Endodermal cell (in vitro differentiated cells): ENCODE measurements at regions not wholly inside any gene's neighbourhood (a gene's known extent, or its start where the extent isn't known, plus 50 kb on each side); places are given as distances from the start of the nearest gene placed in this dataset.

Experiments
- DNase-seq: peaks from one replicate; pipeline ENCODE4 v3.0.0-alpha.2; 2017
- H3K27ac ChIP-seq: 2 replicates; pipeline ENCODE4 v1.5.1; 2013; ENCODE audit warnings: mild to moderate bottlenecking, low read depth, low read length, moderate library complexity
- H3K27me3 ChIP-seq: 2 replicates; pipeline ENCODE4 v1.6.1; 2013; ENCODE audit warnings: mild to moderate bottlenecking, low read length, moderate library complexity; ENCODE audit not compliant: insufficient read depth, control insufficient read depth, poor library complexity, severe bottlenecking
- H3K36me3 ChIP-seq: 2 replicates; pipeline ENCODE4 v1.7.0; 2013; ENCODE audit warnings: mild to moderate bottlenecking, low read length, moderate library complexity; ENCODE audit not compliant: control insufficient read depth, insufficient read depth
- H3K4me1 ChIP-seq: one replicate; pipeline ENCODE4 v1.7.0; 2013; ENCODE audit warnings: low read length; ENCODE audit not compliant: control insufficient read depth, insufficient read depth
- H3K4me3 ChIP-seq: 2 replicates; pipeline ENCODE4 v1.5.1; 2013; ENCODE audit warnings: mild to moderate bottlenecking, low read length, moderate library complexity
- H3K9ac ChIP-seq: 2 replicates; pipeline ENCODE4 v1.6.1; 2013; ENCODE audit warnings: mild to moderate bottlenecking, low read length, moderate library complexity; ENCODE audit not compliant: poor library complexity, severe bottlenecking; ENCODE audit errors: extremely low read depth
- H3K9me3 ChIP-seq: 2 replicates; pipeline ENCODE4 v1.6.1; 2013; ENCODE audit warnings: mild to moderate bottlenecking, low read length, moderate library complexity; ENCODE audit not compliant: control insufficient read depth
- H3K27ac Mint-ChIP-seq: 2 replicates; pipeline ENCODE4 v1.8.0; 2020; ENCODE audit warnings: mixed read lengths
- H3K27me3 Mint-ChIP-seq: 2 replicates; pipeline ENCODE4 v1.8.0; 2021; ENCODE audit warnings: mild to moderate bottlenecking, mixed read lengths; ENCODE audit not compliant: insufficient read depth
- H3K36me3 Mint-ChIP-seq: 2 replicates; pipeline ENCODE4 v1.8.0; 2020; ENCODE audit warnings: low read depth, mixed read lengths
- H3K4me1 Mint-ChIP-seq: 2 replicates; pipeline ENCODE4 v1.8.0; 2020; ENCODE audit warnings: mixed read lengths
- H3K4me3 Mint-ChIP-seq: 2 replicates; pipeline ENCODE4 v1.8.0; 2020; ENCODE audit warnings: mild to moderate bottlenecking, moderate library complexity, mixed read lengths
- H3K9me3 Mint-ChIP-seq: 2 replicates; pipeline ENCODE4 v1.8.0; 2020; ENCODE audit warnings: mild to moderate bottlenecking, mixed read lengths
- WGBS, 2 experiments: methylation state at CpG; one replicate each; pipeline versions ENCODE4 v1.1.5 to v1.1.7; 2013; ENCODE audit warnings: missing lambda C conversion rate in 2 of 2, mixed read lengths in 1 of 2; ENCODE audit not compliant: insufficient coverage in 1 of 2, insufficient read length in 1 of 2; 5-methylcytosine and 5-hydroxymethylcytosine counted together
- TF ChIP-seq, protein P1 (sequence below): fragments of 200-600 bp; sonication (generic); conservative IDR thresholded peaks from 2 replicates; pipeline ENCODE4 v1.5.0; 2021; ENCODE audit warnings: antibody characterized with exemption, mild to moderate bottlenecking

DNA sequence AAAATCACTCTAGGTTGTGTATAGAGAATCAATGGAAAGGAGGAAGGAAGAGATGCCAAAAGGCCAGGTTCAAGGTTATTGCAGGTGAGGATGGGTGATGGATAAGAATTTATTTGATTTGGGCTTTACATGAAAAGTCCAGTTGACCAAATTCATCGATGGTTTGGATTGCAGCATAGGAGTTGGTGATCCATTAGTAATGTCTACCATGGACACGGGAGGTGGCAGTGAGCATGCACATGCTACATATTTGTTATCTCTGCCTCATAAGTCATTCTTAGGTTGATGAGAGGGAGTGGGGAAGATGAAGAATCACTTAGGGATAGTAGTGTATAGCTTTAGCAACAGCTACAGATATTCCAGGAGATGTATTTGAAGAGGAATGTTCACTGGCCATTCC is 211.4 kb downstream of the PHETA1 start:
- DNase-seq, result no peak
- Mint-ChIP-seq H3K36me3 (no peaks in the 10 kb centered on the region), H3K4me1 (peaks cover 20% of the 10 kb centered on the region), H3K9me3 (no peaks in the 10 kb centered on the region), H3K27ac (no peak overlapping the region), H3K27me3 (no peaks in the 10 kb centered on the region), H3K4me3 (no peak overlapping the region)
- TF ChIP-seq, protein P1, sequence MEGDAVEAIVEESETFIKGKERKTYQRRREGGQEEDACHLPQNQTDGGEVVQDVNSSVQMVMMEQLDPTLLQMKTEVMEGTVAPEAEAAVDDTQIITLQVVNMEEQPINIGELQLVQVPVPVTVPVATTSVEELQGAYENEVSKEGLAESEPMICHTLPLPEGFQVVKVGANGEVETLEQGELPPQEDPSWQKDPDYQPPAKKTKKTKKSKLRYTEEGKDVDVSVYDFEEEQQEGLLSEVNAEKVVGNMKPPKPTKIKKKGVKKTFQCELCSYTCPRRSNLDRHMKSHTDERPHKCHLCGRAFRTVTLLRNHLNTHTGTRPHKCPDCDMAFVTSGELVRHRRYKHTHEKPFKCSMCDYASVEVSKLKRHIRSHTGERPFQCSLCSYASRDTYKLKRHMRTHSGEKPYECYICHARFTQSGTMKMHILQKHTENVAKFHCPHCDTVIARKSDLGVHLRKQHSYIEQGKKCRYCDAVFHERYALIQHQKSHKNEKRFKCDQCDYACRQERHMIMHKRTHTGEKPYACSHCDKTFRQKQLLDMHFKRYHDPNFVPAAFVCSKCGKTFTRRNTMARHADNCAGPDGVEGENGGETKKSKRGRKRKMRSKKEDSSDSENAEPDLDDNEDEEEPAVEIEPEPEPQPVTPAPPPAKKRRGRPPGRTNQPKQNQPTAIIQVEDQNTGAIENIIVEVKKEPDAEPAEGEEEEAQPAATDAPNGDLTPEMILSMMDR, result no peak
- WGBS, 2 experiments, result 94 to 96% methylated on average over 2 of the region's 2 CpGs
- H3K27ac ChIP-seq, result no peak overlapping the region
- no peaks in the 10 kb centered on the region for H3K36me3 ChIP-seq
- no peaks in the 10 kb centered on the region for H3K9me3 ChIP-seq
- no peaks in the 10 kb centered on the region for H3K4me1 ChIP-seq
- H3K4me3 ChIP-seq, result no peak overlapping the region
- no peak overlapping the region for H3K9ac ChIP-seq
- no peaks in the 10 kb centered on the region for H3K27me3 ChIP-seq

DNA sequence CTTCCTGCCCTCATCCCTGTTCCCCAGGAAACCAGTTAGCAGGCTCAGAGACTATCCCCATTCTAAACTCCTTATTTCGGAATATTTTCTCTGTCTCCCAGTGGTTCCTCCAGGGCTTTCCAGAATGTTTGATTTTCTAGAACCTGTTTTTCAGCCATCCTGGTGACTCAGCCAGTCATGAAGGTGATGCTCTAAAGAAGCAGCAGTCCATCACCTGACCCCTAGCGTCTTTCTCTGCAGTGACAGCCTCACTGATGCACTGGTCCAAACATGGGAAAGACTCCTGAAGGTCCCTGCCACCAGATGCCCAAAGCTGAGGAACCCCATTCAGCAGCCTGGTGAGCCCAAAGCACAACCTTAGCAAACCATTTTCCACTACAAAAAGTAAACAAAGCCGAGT is 212.6 kb downstream of the PHETA1 start:
- no peak overlapping the region for H3K27ac ChIP-seq
- Mint-ChIP-seq H3K4me1 (peaks cover 20% of the 10 kb centered on the region), H3K4me3 (no peak overlapping the region), H3K27ac (no peak overlapping the region), H3K36me3 (no peaks in the 10 kb centered on the region), H3K9me3 (no peaks in the 10 kb centered on the region), H3K27me3 (no peaks in the 10 kb centered on the region)
- WGBS, 2 experiments, result 93 to 95% methylated on average over 2 to 3 of the region's 3 CpGs
- H3K4me1 ChIP-seq, result no peaks in the 10 kb centered on the region
- TF ChIP-seq, protein P1, result no peak
- DNase-seq, result no peak
- H3K9ac ChIP-seq, result no peak overlapping the region
- H3K9me3 ChIP-seq, result no peaks in the 10 kb centered on the region
- no peaks in the 10 kb centered on the region for H3K27me3 ChIP-seq
- no peak overlapping the region for H3K4me3 ChIP-seq
- no peaks in the 10 kb centered on the region for H3K36me3 ChIP-seq

- DNase-seq, result no peak
- WGBS, 2 experiments, result 93 to 100% methylated on average over 6 to 8 of the region's 8 CpGs
- Mint-ChIP-seq H3K4me3 (no peak overlapping the region), H3K9me3 (no peaks in the 10 kb centered on the region), H3K36me3 (no peaks in the 10 kb centered on the region), H3K27me3 (no peaks in the 10 kb centered on the region), H3K4me1 (peaks cover 17% of the 10 kb centered on the region), H3K27ac (no peak overlapping the region)
- H3K4me3 ChIP-seq, result no peak overlapping the region
- H3K36me3 ChIP-seq, result no peaks in the 10 kb centered on the region
- H3K4me1 ChIP-seq, result no peaks in the 10 kb centered on the region
- H3K27ac ChIP-seq, result no peak overlapping the region
- TF ChIP-seq, protein P1, result no peak
- H3K9me3 ChIP-seq, result no peaks in the 10 kb centered on the region
- no peak overlapping the region for H3K9ac ChIP-seq
- H3K27me3 ChIP-seq, result no peaks in the 10 kb centered on the region
Observed at GRCh38 chr12:111155521-111155920, 213.4 kb downstream of the PHETA1 start.
